Stimulated activated CD4-positive, alpha-beta T cell treated with anti-CD3 and anti-CD28 coated beads, Interleukin-4, amount 100 ng/mL, for 1 hour (primary cell): ENCODE measurements at regions not wholly inside any gene's neighbourhood (a gene's known extent, or its start where the extent isn't known, plus 50 kb on each side); places are given as distances from the start of the nearest gene placed in this dataset.

Source experiments
- DNase-seq: peaks from one replicate; pipeline ENCODE4 v3.0.0-alpha.2; 2020

DNA sequence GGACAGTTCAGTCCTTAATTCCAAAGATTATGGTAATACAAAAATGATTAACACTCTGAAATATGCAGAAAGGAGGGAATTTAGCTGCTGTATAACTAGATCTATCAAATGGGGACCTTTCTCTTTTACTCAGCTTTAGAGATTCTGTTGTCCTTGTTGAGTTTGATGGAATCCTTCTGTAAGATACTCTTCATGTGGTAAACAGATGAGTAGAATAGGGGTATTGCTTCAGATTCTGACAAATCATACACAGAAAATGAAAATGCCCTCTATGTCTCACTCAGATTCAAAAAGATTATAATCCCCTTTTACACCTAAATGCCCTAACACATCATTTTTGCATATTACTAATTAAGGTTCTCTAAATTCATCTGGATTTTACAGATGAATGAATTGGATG, 50.7 kb downstream of the ARHGAP35 start:
- DNase-seq = no peak

DNA sequence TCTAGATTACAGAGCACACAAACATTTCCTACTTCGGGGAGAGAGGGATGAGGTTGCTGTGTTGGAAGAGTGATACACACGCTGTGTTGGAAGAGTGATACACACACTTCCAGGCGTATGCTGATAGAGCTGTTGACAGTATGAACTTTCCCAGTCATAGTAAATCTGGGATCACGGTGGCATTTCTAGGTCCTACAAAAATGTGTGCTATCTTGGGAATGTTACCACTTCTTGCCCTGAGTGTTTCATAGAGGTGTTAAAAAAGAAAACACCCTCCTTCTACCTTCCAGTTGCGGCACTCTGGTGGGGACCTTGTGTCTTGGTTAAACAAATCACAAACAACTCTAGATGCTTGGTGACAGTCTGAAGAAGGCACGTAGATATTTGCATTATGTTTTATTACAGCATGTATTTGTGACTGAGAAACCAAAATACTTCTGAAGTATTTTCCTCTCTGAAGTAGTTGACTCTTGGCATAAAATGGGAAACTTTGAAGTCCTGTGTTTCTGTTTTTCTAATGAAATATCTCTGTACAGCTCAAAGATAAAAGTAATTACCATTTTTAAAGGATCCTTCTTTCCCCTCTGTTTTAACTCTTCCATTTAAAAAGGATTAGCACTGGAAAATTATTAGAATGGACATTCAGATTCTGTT, 52.5 kb downstream of the ARHGAP35 start:
- DNase-seq = no peak

DNA sequence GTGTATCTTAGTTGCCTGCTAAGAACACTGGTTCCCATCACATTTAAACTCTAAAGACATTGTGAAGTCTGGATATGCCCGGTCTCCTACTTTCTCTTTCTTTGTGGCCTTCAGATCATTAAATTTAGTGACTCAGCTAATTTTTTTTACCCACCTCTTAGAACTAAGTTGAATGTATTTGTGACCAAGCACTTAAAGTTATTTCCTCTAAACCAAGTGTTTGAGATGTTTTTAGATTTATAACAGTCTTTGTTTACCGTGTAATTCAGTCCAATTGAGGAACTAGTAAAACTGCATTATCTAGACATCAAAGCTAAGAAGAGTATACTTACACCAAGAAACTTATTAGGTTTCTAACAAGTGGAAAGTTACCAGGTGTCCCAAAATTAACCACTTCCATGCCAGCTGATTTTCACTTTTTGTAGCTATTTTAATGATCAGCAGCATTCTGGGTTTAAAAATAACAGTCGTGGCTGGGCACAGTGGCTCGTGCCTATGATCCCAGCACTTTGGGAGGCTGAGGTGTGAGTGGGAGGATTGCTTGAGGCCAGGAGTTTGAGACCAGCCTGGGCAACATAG, 53.1 kb downstream of the ARHGAP35 start:
- DNase-seq = no peak

DNA sequence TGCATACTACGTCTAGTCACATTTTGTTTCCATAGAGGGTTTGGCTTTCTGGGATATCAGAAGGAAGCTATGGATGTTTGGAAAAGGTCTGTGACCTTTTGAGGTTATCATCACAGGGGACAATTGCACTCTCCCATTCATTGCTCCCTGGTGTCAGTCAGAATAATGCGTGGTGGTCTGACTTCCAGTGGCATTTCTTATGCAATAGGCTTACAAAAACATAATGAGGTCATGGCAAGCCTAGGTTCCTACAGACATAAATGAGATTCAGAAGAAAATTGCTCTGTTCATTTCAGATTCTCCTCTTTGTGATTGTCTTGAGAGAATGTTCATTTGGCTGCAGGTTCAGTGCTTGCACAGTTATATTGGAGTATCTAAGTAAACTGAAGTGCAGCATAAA, 54.6 kb downstream of the ARHGAP35 start:
- DNase-seq = no peak

DNA sequence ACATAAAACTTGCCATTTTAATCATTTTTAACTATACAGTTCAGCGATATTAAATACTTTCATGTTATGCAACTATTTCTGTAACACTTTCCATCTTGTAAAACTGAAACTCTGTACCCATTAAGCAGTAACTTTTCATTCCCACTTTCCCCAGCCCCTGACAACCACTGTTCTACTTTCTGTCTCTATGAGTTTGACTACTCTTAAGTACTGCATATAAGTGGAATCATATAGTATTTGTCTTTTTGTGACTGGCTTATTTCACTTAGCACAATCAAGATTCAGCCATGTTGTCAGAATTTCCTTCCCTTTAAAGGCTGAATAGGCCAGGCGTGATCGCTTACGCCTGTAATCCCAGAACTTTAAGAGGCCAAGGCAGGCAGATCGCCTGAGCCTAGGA, 56.2 kb downstream of the ARHGAP35 start:
- no peak for DNase-seq

DNA sequence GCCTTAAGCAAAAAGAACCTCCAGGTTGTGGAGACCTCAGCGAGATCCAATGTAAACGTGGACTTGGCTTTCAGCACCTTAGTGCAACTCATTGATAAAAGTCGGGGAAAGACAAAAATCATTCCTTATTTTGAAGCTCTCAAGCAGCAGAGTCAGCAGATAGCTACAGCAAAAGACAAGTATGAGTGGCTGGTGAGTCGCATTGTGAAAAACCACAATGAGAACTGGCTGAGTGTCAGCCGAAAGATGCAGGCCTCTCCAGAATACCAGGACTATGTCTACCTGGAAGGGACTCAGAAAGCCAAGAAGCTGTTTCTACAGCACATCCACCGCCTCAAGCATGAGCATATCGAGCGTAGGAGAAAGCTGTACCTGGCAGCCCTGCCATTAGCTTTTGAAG, 58.5 kb downstream of the ARHGAP35 start:
- DNase-seq = no peak

DNA sequence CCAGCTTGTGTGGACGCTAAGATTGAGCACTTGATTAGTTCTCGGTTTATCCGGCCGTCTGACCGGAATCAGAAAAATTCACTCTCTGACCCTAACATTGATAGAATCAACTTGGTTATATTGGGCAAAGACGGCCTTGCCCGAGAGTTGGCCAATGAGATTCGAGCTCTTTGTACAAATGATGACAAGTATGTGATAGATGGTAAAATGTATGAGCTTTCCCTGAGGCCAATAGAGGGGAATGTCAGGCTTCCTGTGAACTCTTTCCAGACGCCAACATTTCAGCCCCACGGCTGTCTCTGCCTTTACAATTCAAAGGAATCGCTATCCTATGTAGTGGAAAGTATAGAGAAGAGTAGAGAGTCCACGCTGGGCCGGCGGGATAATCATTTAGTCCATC, 59.6 kb downstream of the ARHGAP35 start:
- no peak for DNase-seq

DNA sequence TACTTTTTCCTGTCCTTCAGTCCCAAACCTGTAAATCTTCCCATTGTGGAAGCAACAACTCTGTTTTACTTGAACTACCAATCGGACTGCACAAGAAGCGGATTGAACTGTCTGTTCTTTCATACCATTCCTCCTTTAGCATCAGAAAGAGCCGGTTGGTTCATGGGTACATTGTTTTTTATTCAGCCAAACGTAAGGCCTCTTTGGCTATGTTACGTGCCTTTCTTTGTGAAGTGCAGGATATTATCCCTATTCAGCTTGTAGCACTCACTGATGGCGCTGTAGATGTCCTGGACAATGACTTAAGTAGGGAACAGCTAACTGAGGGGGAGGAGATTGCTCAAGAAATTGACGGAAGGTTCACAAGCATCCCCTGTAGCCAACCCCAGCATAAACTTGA, 60.3 kb downstream of the ARHGAP35 start:
- DNase-seq = no peak

DNA sequence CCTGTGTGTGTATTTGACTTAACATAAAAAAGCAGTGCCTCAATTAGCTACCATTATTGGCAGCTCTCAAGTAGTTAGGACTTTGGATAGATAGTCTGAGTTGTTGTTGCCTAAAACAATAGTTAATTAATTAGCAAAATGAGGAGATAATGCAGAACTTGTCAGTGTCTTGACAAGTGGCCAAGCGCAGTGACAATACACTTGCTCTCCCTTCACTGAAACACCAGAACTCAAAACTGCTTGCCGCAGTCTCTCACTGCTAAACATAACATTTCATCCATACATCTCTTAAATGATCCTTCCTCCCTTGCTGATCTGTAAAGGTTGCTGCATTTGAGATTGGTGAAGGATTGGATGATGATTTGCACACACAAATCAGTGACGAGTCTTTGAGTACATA, 61.7 kb downstream of the ARHGAP35 start:
- no peak for DNase-seq

DNA sequence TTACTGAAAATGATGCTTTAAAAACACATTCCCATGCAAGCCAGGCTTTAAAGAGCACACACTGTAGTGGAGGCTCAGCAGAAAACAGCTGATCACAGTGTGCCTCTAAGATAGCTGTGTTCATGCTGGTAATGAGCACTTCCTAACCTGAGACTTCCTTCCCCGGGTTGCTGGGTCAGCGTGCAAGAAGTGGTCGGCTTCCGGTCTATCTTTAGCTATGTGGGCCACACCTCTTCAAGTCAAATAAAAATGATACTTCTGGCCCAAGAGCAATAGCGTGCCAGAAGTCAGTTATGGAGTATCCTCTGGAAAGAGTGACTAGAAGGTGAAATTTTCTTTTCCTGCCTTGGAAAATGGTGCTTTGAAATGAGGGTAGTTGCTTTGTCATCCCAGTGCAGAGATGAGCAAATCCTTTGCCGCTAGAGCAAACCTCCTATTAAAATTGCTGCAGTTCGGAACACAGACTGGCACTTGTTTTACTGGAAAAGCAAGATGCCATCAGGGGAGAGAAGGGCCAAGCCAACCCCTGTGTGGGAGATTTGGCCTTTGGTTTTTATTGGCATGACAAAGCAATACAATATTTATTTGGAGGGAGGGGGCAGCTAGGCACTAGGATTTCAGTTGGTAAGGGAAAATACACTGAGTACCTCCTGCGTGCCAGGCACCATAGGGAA, 64.2 kb downstream of the ARHGAP35 start:
- DNase-seq = no peak

DNA sequence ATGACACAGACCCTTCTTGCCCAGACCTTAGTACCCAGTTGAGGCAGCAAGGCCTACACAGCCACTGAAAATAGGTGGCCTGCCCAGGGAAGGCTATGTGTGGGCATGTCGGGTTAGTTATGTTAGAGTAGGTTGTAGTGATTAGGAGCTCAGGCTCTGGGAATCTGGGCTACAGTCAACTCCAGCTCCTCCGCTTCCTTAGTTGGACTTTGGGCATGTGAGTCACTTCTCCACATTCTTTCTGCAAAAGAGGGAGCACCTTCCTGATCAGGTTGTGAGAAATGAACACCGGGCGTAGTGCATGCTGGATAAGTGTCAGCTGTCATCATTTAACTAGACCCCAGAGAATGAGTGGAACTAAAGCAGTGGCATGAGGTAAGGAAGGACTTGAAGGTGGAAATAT, 64.8 kb downstream of the ARHGAP35 start:
- no peak for DNase-seq

DNA sequence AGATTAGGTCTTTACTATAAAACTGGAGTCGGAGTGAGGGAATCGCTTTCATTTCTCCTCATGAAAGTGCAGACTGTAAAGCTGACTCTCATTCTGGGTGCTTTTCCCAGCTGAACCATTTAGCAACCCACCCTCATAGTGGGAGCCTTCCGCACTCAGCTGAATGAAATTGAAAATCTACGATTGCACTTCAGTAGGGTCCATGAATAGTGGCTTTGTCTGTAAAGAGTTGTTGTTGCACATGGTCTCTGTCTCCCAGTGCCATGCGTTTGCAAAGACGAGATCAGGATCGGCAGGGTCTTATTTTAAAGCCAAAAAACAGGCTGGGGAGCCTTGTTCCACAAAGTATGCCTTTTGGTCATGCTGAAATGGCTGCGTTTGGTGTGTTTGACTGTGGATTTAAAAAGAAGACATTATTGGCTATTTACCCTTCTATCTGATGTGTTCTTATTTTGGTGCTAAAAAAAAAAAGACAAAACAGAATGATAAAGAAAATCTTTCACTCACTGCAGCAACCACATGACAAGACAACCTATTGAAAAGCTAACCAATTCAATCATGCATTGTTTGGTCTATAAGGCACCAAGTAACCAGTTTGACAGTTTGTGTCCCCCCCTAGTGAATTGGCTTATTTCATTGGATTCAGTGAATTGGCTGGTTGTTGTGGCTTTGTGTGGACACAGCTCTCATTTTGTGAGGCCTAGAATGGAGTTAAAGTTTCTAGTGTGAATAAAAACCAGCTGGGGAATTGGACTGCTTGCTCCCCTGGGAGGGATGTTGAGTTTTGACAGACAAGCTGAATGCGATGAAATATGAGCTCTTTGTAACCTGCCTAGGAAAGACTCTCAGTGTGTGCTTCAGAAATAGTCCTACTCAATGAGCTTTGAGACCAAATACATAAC, 65.6 kb downstream of the ARHGAP35 start:
- no peak for DNase-seq

DNA sequence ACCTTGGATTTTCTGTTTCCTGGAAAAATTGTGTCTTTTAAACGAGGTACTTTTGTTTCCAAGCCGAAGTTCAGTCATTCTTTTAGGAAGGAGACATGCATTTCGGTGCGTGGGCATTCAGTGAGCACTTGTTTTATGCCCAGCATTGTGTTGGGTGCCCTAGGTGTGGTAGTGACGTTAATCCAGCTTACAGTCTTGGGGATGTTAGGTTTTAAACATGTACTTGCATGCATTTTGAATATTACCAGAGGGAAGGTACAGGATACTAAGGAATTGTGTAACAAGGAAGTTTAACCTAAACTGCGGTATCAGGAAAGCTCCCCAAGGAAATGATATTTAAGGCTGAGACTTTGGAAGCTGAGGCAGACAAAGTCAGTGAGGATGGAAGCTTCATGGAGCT, 66.3 kb downstream of the ARHGAP35 start:
- no peak for DNase-seq

DNA sequence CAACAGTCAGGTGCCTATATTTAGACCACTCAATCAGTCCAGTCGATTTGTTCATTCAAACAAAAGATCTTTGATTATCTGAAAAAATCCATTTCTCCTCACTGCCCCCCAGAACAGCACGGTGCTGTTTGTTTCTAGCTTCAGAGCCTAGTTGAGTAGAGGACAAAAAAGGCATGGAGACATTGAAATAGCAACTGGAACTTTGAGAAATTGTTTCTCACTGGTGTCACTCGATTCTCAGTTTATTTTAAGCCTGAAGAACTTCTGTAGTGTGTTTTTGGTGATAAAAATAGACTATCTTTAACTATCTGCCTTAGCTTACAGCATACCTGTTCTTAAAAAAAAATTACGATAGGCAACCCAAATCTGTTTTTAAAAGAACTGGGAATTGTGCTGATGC, 67.1 kb downstream of the ARHGAP35 start:
- DNase-seq = no peak

DNA sequence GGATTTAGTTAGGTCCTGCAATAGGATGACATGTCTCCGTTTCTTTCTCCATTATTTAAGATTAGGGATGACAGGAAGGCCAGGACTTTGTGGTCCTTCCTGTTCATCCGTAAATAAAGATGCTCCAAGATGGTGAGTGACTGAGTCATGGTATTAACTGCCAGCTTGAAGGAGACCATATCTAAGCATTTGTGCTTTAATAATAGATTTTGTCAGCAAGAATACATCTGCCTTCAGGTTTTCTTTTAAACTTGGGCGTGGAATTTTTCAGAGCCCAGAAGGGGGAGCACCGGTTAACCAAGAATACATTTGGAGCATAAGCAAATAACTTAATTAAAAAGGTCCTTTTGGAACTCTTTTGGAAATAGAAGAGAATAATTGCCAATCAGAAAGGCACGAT, 68.2 kb downstream of the ARHGAP35 start:
- no peak for DNase-seq

DNA sequence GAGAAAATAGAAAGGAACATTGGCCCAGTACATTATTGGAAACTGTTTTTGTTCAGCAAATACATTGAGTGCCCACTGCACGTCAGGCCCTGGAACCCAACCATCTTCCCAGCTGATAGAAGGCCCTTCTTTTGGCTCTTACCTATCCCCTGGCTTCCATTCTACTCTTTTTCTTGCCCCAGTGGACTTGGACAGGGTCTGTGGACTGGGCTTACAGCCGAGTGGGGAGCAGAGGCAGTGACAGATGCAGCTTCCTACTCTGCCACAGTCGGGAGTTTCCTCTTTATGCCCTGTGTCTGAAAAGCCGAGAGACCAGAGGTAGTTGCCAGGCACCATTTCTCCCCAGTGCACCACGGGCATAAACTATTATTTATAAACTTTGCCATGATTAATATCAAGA, 70.4 kb downstream of the ARHGAP35 start:
- DNase-seq = no peak

DNA sequence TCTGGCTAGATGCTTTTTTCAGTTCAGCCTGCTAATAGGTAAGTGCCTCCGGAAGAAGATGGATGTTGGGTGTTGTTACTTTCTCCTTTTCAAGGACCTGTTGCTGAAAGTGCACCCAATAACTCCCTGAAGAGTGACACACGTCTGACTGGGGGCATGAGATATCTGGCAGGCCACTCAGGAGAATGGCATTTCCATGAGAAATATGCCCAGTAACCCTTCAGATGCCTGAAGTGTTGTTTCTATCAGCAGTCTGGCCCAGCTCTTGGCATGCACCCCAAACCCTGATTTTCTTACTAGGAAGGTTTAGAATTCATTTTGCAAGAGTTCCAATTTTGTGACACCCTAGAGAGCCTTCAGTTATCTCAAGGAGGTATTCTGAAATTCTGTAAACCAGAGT, 71.5 kb downstream of the ARHGAP35 start:
- DNase-seq = no peak

DNA sequence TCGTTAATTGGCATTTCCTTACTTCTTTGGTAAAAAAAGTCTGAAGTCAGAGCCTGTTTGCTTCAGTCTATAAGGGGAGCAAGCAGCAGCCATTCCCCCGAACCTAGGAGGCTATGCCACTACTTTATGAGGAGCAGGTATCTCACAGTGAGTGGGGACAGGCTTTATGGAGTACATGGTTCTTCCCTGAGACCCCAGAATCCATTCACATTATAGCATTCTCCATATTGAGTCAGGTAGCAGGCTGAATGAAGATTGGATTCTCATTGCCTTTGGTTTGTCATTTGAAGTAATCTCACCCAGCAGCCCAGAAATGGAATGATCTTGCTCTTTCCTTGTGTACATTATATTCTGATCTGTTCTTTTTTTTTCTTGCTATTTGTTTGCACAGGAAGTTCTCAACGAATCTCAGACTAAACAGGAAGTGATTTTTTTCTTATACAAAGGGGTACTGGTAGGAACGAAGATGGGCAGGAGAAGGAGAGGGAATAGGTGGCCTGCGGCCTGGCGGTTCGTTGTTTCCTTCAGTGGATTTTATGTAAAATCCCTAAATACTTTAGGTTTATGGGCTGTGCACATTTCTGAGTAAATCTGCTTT, 74.4 kb downstream of the ARHGAP35 start:
- DNase-seq = no peak

DNA sequence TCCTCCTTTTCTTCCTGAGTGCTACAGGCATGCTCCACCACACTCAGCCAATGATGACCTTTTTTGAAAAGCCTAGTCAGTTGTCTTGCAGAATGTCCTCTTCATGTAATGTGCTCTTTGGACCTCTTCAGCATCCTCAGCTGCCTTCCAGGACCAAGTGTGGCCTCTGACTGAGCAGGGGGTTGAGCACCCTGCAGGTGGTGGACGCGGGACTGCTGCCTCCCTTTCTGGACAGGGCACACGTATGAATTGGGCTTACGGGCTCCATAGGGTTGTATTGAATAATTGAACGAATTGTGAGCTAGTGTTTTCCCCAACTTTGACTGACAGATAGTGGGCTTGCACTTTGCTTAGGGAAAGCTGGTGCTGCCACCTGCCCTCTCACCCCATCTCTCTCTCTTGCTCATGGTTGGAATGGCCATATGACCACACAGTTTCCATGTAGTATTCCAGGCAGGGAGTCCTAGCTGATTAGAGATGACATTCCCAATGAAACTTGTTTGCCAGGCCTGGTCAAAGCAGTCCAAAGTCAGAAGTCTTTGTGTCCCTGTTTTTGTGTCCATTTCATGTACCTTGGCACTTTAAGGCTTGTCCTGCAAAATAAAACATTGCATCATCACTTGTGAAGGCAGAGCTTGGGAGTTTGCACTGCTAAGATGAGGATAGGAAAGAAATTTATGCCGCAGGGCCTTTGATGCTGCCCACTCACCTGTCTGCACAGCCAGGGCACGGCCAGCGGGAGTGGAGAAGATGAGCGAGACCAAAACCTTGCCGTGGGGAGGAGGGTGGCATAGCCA, 76.3 kb upstream of the NPAS1 start:
- no peak for DNase-seq

DNA sequence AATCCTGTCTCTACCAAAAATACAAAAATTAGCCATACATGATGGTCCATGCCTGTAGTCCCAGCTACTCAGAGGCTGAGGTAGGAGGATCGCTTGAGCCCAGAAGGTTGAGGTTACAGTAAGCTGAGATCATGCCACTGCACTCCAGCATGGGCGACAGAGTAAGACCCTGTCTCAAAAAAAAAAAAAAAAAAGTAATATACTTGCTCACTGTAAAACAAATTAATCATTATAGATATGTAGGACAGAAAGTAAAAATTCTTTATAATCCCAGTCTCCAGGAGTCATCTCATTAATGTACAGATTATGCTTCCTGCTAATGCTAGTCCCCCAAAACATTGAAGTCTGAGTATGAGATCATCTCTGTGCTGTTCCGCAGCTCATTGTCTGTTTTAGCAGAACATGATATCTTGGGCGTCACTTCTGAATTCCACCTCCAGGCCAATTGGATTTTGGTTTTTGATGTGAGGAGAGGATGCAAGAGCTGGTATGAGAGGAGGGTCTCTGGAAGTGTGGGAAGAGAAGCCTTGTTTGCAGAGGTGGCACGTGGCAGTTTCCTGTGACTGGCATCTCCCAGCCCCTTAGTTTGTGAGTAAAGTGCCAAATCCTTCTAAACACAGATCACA, 75.4 kb upstream of the NPAS1 start:
- DNase-seq = no peak

DNA sequence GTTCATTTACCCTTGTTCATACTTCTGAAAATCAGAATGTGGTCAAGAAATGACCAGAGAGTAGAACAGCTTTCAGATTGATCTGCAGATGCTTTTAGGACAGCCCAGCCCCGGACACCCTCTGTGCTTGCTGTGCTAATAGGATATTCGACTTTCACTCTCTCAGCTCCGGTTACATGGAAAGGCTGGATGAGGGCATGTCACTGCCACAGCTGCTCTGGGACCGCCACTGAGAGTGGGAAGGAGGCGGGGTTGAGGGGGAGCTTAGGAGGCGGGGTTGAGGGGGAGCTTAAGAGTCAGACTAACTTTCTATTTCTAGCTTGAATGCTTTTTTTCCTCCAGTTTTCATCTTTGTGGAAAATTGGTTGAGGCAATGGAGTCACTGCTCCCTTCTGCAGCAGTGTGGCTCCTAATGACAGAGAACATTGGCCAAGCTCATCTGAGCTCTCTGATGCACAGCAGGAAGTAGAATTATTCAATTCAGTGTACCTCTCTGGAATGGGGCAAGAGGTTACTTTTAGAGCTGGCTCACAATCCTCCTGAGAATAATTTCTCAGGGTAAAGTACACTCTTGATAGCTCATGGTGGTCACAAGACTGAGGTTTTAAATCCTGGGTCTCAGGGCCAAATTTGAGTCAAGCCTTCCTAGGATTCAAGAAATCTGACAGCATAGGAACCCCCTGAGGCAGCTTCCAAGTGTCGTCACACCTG, 74.6 kb upstream of the NPAS1 start:
- no peak for DNase-seq
